ENCODE measurements at regions not wholly inside any gene's neighbourhood (a gene's known extent, or its start where the extent isn't known, plus 50 kb on each side); places are given as distances from the start of the nearest gene placed in this dataset.
"Not testable (repeated sequence)": the region's sequence is repeated elsewhere in the genome, so short reads cannot be mapped to it uniquely, and the experiment has no call there.

GRCh38 chr16:29182501-29182900, 197.6 kb downstream of the LAT start:
- Histone ChIP-seq H3K4me1 (no peaks in the 10 kb centered on the region), H3K27ac (no peak overlapping the region), H3K4me3 (replicated peaks in 1 of 3) (no peak overlapping the region), H3K27me3 (no peaks in the 10 kb centered on the region), H3K36me3 (no peaks in the 10 kb centered on the region), H3K9me3 (no peaks in the 10 kb centered on the region)
- intact Hi-C loops (cut with DNase I): no loop called here
- no peak for DNase-seq
- 89 to 90% methylated on average over 2 to 9 of the region's 9 CpGs for WGBS, 2 donors
- TF ChIP-seq POLR2A (IDR thresholded peaks at IDR 0.05): no peak
- no peak for TF ChIP-seq CTCF (IDR thresholded peaks at IDR 0.05)

GRCh38 chr16:29181921-29182411, 197.1 kb downstream of the LAT start:
- H3K27ac ChIP-seq; intact Hi-C loops (cut with DNase I); H3K4me3 ChIP-seq (replicated peaks in 1 of 3); DNase-seq; H3K4me1 ChIP-seq; H3K9me3 ChIP-seq; H3K36me3 ChIP-seq; H3K27me3 ChIP-seq: not testable (repeated sequence)
- WGBS, 2 donors: 87 to 88% methylated on average over 12 to 16 of the region's 17 CpGs

- H3K36me3 ChIP-seq; H3K4me1 ChIP-seq; H3K4me3 ChIP-seq (replicated peaks in 1 of 3); H3K27me3 ChIP-seq; intact Hi-C loops (cut with DNase I); H3K9me3 ChIP-seq; DNase-seq; H3K27ac ChIP-seq: not testable (repeated sequence)
- WGBS, 2 donors: 93% methylated on average over 3 of the region's 13 CpGs
Measured at GRCh38 chr16:29181254-29181780, 196.5 kb downstream of the LAT start.

GRCh38 chr16:29180206-29180600, 195.4 kb downstream of the LAT start:
- DNase-seq; H3K9me3 ChIP-seq; intact Hi-C loops (cut with DNase I); H3K4me1 ChIP-seq; H3K36me3 ChIP-seq; H3K27me3 ChIP-seq; H3K4me3 ChIP-seq (replicated peaks in 1 of 3): not testable (repeated sequence)
- 88 to 96% methylated on average over 9 of the region's 15 CpGs for WGBS, 2 donors
- peak overlapping the region in 1 of 3 donors; percentile 63 for H3K27ac ChIP-seq

GRCh38 chr16:29179401-29180205, 194.8 kb downstream of the LAT start:
- H3K36me3 ChIP-seq; H3K4me3 ChIP-seq (replicated peaks in 1 of 3): not testable (repeated sequence)
- WGBS, 2 donors: 82 to 89% methylated on average over 9 to 10 of the region's 25 CpGs

GRCh38 chr16:29177888-29178726, 193.3 kb downstream of the LAT start:
- 65 to 67% methylated on average over 9 of the region's 24 CpGs for WGBS, 2 donors
- peak overlapping the region in 1 of 3 donors; percentile 10 for H3K27ac ChIP-seq
- H3K27me3 ChIP-seq; H3K4me3 ChIP-seq (replicated peaks in 1 of 3); H3K36me3 ChIP-seq; H3K9me3 ChIP-seq; H3K4me1 ChIP-seq; intact Hi-C loops (cut with DNase I); DNase-seq: not testable (repeated sequence)

More at GRCh38 chr16:29179401-29180205, 194.8 kb downstream of the LAT start:
- H3K27ac ChIP-seq: peak overlapping the region in 1 of 3 donors; percentile 63
- H3K27me3 ChIP-seq; H3K9me3 ChIP-seq; DNase-seq; H3K4me1 ChIP-seq; intact Hi-C loops (cut with DNase I): not testable (repeated sequence)

- peak overlapping the region in 1 of 3 donors; percentile 10 for H3K27ac ChIP-seq
- H3K4me3 ChIP-seq (replicated peaks in 1 of 3); DNase-seq; H3K4me1 ChIP-seq; H3K9me3 ChIP-seq; intact Hi-C loops (cut with DNase I); H3K36me3 ChIP-seq; H3K27me3 ChIP-seq: not testable (repeated sequence)
- 63 to 71% methylated on average over 15 to 23 of the region's 30 CpGs for WGBS, 2 donors
Measured at GRCh38 chr16:29177203-29177887, 192.5 kb downstream of the LAT start.

GRCh38 chr16:29176822-29177202, 192.0 kb downstream of the LAT start:
- no CpG with 5 or more reads among the region's 7 CpGs for WGBS, 2 donors

GRCh38 chr16:29176154-29176470, 191.3 kb downstream of the LAT start:
- H3K27me3 ChIP-seq; H3K27ac ChIP-seq; H3K4me3 ChIP-seq (replicated peaks in 1 of 3); H3K9me3 ChIP-seq; intact Hi-C loops (cut with DNase I); H3K4me1 ChIP-seq; DNase-seq; H3K36me3 ChIP-seq: not testable (repeated sequence)
- 46 to 76% methylated on average over 4 to 7 of the region's 7 CpGs for WGBS, 2 donors

More at GRCh38 chr16:29176822-29177202, 192.0 kb downstream of the LAT start:
- H3K27me3 ChIP-seq; DNase-seq; H3K4me1 ChIP-seq; H3K27ac ChIP-seq; H3K36me3 ChIP-seq; intact Hi-C loops (cut with DNase I); H3K4me3 ChIP-seq (replicated peaks in 1 of 3); H3K9me3 ChIP-seq: not testable (repeated sequence)

GRCh38 chr16:29175411-29176153, 190.7 kb downstream of the LAT start:
- intact Hi-C loops (cut with DNase I); H3K27ac ChIP-seq; DNase-seq: not testable (repeated sequence)

More at GRCh38 chr16:29175411-29176153, 190.7 kb downstream of the LAT start:
- not testable (repeated sequence) for H3K4me3 ChIP-seq (replicated peaks in 1 of 3); H3K36me3 ChIP-seq; H3K4me1 ChIP-seq; H3K9me3 ChIP-seq; H3K27me3 ChIP-seq
- 87 to 96% methylated on average over 8 to 14 of the region's 19 CpGs for WGBS, 2 donors

All from thyroid gland (tissue), 4 donors.